PC-3 (cell line): ENCODE measurements at regions not wholly inside any gene's neighbourhood (a gene's known extent, or its start where the extent isn't known, plus 50 kb on each side); places are given as distances from the start of the nearest gene placed in this dataset.

Experiments used
- ATAC-seq: fragments of 200-7000 bp; cut with Tn5 transposase; 2 replicates; pipeline ENCODE4 v1.9.1; 2020; ENCODE audit warnings: mild to moderate bottlenecking, moderate library complexity
- BruUV-seq: library from RNA; stranded (reverse); fragments of 400-500 nt; replicated peaks from 2 replicates; lab custom pipeline; 2021; lab: Mats Ljungman, UMichigan
- CTCF ChIA-PET: fragments of 300-600 bp; sonication (Branson Sonifier 250); formaldehyde crosslinking; loops from one replicate; lab custom pipeline; 2022; ENCODE audit warnings: antibody characterized with exemption; lab: Charles Lee
- POLR2A ChIA-PET: fragments of 300-600 bp; sonication (Branson Sonifier 250); formaldehyde crosslinking; loops from one replicate; lab custom pipeline; 2022; ENCODE audit warnings: antibody characterized with exemption; ENCODE audit not compliant: unreplicated experiment; lab: Charles Lee
- DNase-seq: peaks from one replicate; pipeline ENCODE4 v3.0.0-alpha.2; 2015
- H2AFZ ChIP-seq: fragments of 300-600 bp; sonication (generic); 2 replicates; pipeline ENCODE4 v1.6.0; 2016; ENCODE audit warnings: antibody characterized with exemption, low read length
- H3F3A ChIP-seq: fragments of 300-600 bp; sonication (generic); one replicate; pipeline ENCODE4 v1.6.0; 2017; ENCODE audit warnings: antibody characterized with exemption, low read length, control low read depth, mild to moderate bottlenecking; ENCODE audit not compliant: unreplicated experiment
- H3K27ac ChIP-seq: fragments of 300-600 bp; sonication (generic); 2 replicates; pipeline ENCODE4 v1.5.1; 2016; ENCODE audit warnings: mild to moderate bottlenecking, low read length
- H3K27me3 ChIP-seq: fragments of 300-600 bp; sonication (generic); 2 replicates; pipeline ENCODE4 v1.6.1; 2016; ENCODE audit warnings: low read length, mixed read lengths
- H3K36me3 ChIP-seq: fragments of 300-600 bp; sonication (generic); 2 replicates; pipeline ENCODE4 v1.6.1; 2016; ENCODE audit warnings: low read depth, mixed run types, low read length, mixed read lengths
- H3K4me1 ChIP-seq: fragments of 300-600 bp; sonication (generic); 2 replicates; pipeline ENCODE4 v1.5.1; 2016; ENCODE audit warnings: low read length; ENCODE audit not compliant: insufficient read depth
- H3K4me2 ChIP-seq: fragments of 300-600 bp; sonication (generic); 2 replicates; pipeline ENCODE4 v1.6.0; 2016; ENCODE audit warnings: low read length
- H3K4me3 ChIP-seq: fragments of 300-600 bp; sonication (generic); 2 replicates; pipeline ENCODE4 v1.5.1; 2016; ENCODE audit warnings: mild to moderate bottlenecking, low read length, mixed read lengths
- H3K79me2 ChIP-seq: fragments of 300-600 bp; sonication (generic); 2 replicates; pipeline ENCODE4 v1.6.1; 2017; ENCODE audit warnings: low read length, mixed read lengths
- H3K9ac ChIP-seq: fragments of 300-600 bp; sonication (generic); 2 replicates; pipeline ENCODE4 v1.6.0; 2016; ENCODE audit warnings: mild to moderate bottlenecking, low read length
- H3K9me2 ChIP-seq: fragments of 300-600 bp; sonication (generic); replicated peaks from 2 replicates; pipeline ENCODE4 v1.6.1; 2016; ENCODE audit warnings: mixed run types, low read length, mixed read lengths
- H3K9me3 ChIP-seq: fragments of 300-600 bp; sonication (generic); 2 replicates; pipeline ENCODE4 v1.6.1; 2016; ENCODE audit warnings: low read length, mixed read lengths
- H4K20me1 ChIP-seq: fragments of 300-600 bp; sonication (generic); 2 replicates; pipeline ENCODE4 v1.6.1; 2016; ENCODE audit warnings: low read length, mixed read lengths
- EZH2 ChIP-seq: fragments of 300-600 bp; sonication (generic); IDR thresholded peaks from one replicate; pipeline ENCODE4 v1.6.1; 2017; ENCODE audit warnings: antibody characterized with exemption, mild to moderate bottlenecking, low read length; ENCODE audit not compliant: unreplicated experiment
- EZH2phosphoT487 ChIP-seq: fragments of 300-600 bp; sonication (generic); IDR thresholded peaks from 2 replicates; pipeline ENCODE4 v1.6.1; 2018; ENCODE audit warnings: mild to moderate bottlenecking, antibody characterized with exemption, low read length, borderline replicate concordance
- intact Hi-C: fragments of 100-400 bp; cut with micrococcal nuclease; formaldehyde crosslinking; loops from 2 replicates; pipeline ENCODE4 v1.9.0; 2023
- TF ChIP-seq, protein P1 (sequence below): fragments of 300-600 bp; sonication (generic); conservative IDR thresholded peaks from 2 replicates; pipeline ENCODE4 v1.5.1; 2017; ENCODE audit warnings: antibody characterized with exemption, low read depth, mild to moderate bottlenecking, low read length

DNA sequence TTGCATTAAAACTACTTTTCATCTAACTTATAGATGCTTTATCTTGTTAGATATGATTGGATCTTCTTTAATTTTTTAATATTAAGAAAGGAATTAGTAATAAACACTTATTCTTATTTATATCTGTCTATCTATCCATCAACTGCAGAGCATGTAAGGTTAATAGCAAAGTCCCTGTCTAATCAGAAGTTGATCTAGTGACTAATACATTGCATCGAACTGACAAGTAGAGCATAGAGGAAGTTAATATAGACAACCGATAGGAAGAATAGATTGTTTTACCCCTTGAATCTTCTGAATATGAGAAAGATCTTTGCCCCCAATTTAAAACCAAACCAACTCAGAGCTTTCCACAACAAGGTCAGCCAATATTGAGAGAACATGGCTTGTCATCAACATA, 862.0 kb upstream of the CDH6 start:
- H3K27me3 ChIP-seq: no peaks in the 10 kb centered on the region
- POLR2A ChIA-PET: no interaction called here

DNA sequence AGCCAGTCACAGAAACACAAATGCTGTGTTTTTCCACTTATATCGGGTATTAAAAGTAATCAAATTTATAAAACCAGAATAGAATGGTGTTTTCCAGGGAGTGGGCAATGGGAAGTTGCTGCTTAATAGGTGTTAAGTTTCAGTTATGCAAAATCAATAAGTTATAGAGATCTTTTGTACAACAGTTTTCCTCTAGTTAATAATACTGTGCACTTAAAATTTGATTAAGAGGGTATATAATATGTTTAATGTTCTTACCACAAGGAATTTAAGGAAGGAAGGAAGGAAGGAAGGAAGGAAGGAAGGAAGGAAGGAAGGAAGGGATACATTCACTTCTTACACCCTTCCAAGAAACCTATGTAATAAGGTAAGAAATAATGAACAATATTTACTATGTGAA, 867.7 kb upstream of the CDH6 start:
- TF ChIP-seq EZH2phosphoT487: no peak
- TF ChIP-seq EZH2: no peak
- TF ChIP-seq, protein P1, sequence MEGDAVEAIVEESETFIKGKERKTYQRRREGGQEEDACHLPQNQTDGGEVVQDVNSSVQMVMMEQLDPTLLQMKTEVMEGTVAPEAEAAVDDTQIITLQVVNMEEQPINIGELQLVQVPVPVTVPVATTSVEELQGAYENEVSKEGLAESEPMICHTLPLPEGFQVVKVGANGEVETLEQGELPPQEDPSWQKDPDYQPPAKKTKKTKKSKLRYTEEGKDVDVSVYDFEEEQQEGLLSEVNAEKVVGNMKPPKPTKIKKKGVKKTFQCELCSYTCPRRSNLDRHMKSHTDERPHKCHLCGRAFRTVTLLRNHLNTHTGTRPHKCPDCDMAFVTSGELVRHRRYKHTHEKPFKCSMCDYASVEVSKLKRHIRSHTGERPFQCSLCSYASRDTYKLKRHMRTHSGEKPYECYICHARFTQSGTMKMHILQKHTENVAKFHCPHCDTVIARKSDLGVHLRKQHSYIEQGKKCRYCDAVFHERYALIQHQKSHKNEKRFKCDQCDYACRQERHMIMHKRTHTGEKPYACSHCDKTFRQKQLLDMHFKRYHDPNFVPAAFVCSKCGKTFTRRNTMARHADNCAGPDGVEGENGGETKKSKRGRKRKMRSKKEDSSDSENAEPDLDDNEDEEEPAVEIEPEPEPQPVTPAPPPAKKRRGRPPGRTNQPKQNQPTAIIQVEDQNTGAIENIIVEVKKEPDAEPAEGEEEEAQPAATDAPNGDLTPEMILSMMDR: no peak
- no peak overlapping the region for H3K4me2 ChIP-seq
- H3K9me2 ChIP-seq: no peaks in the 10 kb centered on the region
- no peaks in the 10 kb centered on the region for H3K79me2 ChIP-seq
- H3K4me1 ChIP-seq: 0 out of 2 replicates have a peak, but pooled peaks cover 5% of the 10 kb centered on the region
- H2AFZ ChIP-seq: no peak overlapping the region
- no peak for DNase-seq
- H3K27me3 ChIP-seq: no peaks in the 10 kb centered on the region
- no peak overlapping the region for H3K27ac ChIP-seq
- ChIA-PET CTCF (no interaction called here), POLR2A (no interaction called here)
- H3K9me3 ChIP-seq: no peaks in the 10 kb centered on the region
- ATAC-seq: no peak
- no peaks in the 10 kb centered on the region for H3F3A ChIP-seq
- H3K4me3 ChIP-seq: no peak overlapping the region
- H4K20me1 ChIP-seq: no peaks in the 10 kb centered on the region
- BruUV-seq: no TSS peak
- no peaks in the 10 kb centered on the region for H3K36me3 ChIP-seq
- intact Hi-C loops: no loop called here
- H3K9ac ChIP-seq: no peak overlapping the region

More for the DNA sequence above, 862.0 kb upstream of the CDH6 start:
- Histone ChIP-seq H3K4me2 (peak overlapping the region; percentile 7; the same call in 1 of the 2 replicates), H3K4me3 (no peak overlapping the region), H3K79me2 (no peaks in the 10 kb centered on the region), H3K9me2 (no peaks in the 10 kb centered on the region), H3K9me3 (no peaks in the 10 kb centered on the region), H3K9ac (no peak overlapping the region), H2AFZ (no peak overlapping the region), H4K20me1 (no peaks in the 10 kb centered on the region), H3K36me3 (no peaks in the 10 kb centered on the region), H3K27ac (no peak overlapping the region), H3K4me1 (peaks cover 12% of the 10 kb centered on the region), H3F3A (no peaks in the 10 kb centered on the region)
- intact Hi-C loops: no loop called here
- BruUV-seq: no TSS peak
- DNase-seq (peak; percentile 51), ATAC-seq (peak; percentile 56; the same call in 1 of the 2 replicates)
- TF ChIP-seq, protein P1: no peak
- TF ChIP-seq EZH2phosphoT487 (no peak), EZH2 (no peak)
- CTCF ChIA-PET: no interaction called here

DNA sequence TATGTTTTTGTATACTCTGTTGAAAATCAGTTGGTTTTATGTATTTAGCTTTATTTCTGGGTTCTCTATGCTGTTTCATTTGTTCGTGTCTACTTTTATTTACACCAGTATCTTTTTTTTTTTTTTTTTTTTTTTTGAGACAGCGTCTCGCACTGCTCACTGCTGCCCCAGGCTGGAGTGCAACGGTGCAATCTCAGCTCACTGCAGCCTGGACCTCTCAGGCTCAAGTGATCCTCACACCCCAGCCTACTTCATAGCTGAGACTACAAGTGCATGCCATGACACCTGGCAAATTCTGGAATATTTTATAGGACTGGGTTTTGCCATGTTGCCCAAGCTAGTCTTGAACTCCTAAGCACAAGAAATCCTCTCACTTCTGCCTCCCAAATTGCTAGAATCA, 869.4 kb upstream of the CDH6 start:
- H3K36me3 ChIP-seq: no peaks in the 10 kb centered on the region
- H3K9me3 ChIP-seq: no peaks in the 10 kb centered on the region
- ATAC-seq (no peak), DNase-seq (no peak)
- H3K4me3 ChIP-seq: no peak overlapping the region
- no peak overlapping the region for H3K27ac ChIP-seq
- no peaks in the 10 kb centered on the region for H4K20me1 ChIP-seq
- BruUV-seq: no TSS peak
- H3K79me2 ChIP-seq: no peaks in the 10 kb centered on the region
- TF ChIP-seq EZH2 (no peak), EZH2phosphoT487 (no peak)
- TF ChIP-seq, protein P1: no peak
- H3K4me2 ChIP-seq: no peak overlapping the region
- ChIA-PET POLR2A (no interaction called here), CTCF (no interaction called here)
- H3K9me2 ChIP-seq: no peaks in the 10 kb centered on the region
- no peak overlapping the region for H3K9ac ChIP-seq
- no peak overlapping the region for H2AFZ ChIP-seq
- no peaks in the 10 kb centered on the region for H3F3A ChIP-seq
- H3K27me3 ChIP-seq: no peaks in the 10 kb centered on the region
- H3K4me1 ChIP-seq: 0 out of 2 replicates have a peak, but pooled peaks cover 5% of the 10 kb centered on the region
- intact Hi-C loops: loop anchor here (5.0 kb wide), 1 partner anchor 222 kb away; no protein-coding TSS in a partner anchor
